ENCODE measurements at regions not wholly inside any gene's neighbourhood (a gene's known extent, or its start where the extent isn't known, plus 50 kb on each side); places are given as distances from the start of the nearest gene placed in this dataset.

DNA sequence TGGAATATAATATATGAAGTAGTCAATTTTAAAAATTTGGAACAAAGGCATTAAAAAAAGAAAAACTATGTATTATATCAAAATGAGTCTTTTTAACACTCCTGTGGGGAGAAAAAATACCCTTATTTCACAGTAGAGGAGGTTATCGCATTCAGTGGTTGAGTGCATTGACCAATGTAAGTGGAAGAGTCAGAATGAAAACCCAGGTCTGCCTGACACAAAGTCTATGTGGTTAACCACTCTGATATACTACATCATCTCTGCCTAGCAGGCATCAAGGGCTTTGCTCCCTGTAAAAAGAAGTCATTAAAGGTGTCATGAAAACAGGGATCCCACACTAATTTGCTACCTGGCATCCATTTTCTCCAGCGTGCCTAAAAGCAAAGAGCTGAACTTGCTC is 417.2 kb upstream of the C9orf72 start:
- no peak overlapping the region for H3K27ac ChIP-seq
- H3K4me1 ChIP-seq = no peaks in the 10 kb centered on the region
- no peak for DNase-seq
- 87% methylated on average over 2 of the region's 2 CpGs for WGBS, 2 donors
- no peaks in the 10 kb centered on the region for H3K9me3 ChIP-seq
- H3K36me3 ChIP-seq (ENCODE audit: low read depth, missing control alignments) = no peaks in the 10 kb centered on the region
- H3K27me3 ChIP-seq = no peaks in the 10 kb centered on the region
- intact Hi-C loops (cut with DNase I; ENCODE audit: low total_unique reads) = no loop called here
- H3K4me3 ChIP-seq = no peak overlapping the region
- TF ChIP-seq, protein P1, sequence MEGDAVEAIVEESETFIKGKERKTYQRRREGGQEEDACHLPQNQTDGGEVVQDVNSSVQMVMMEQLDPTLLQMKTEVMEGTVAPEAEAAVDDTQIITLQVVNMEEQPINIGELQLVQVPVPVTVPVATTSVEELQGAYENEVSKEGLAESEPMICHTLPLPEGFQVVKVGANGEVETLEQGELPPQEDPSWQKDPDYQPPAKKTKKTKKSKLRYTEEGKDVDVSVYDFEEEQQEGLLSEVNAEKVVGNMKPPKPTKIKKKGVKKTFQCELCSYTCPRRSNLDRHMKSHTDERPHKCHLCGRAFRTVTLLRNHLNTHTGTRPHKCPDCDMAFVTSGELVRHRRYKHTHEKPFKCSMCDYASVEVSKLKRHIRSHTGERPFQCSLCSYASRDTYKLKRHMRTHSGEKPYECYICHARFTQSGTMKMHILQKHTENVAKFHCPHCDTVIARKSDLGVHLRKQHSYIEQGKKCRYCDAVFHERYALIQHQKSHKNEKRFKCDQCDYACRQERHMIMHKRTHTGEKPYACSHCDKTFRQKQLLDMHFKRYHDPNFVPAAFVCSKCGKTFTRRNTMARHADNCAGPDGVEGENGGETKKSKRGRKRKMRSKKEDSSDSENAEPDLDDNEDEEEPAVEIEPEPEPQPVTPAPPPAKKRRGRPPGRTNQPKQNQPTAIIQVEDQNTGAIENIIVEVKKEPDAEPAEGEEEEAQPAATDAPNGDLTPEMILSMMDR (IDR thresholded peaks at IDR 0.05) = no peak
- no peak for TF ChIP-seq POLR2A (IDR thresholded peaks at IDR 0.05)

DNA sequence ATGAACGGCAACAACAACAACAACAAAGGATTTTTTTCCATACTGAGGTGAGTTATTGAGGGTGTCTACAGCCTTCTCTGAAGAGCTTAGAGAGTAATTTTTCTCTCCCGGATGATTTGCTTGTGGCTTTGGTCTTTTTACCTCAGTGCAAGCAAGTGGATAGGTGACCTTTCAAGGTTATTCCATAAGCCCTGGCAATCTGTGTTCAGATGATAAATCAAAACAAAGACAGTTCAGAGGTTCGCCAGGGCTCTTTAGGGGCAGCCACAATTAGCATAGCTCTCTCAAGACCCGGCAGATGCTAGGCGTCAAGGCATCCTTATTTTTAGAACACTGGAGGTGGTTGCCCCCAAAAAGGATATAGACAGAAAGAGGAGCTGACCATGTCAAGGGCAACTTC is 417.9 kb upstream of the C9orf72 start:
- no peaks in the 10 kb centered on the region for H3K27me3 ChIP-seq
- H3K27ac ChIP-seq = no peak overlapping the region
- TF ChIP-seq, protein P1 (IDR thresholded peaks at IDR 0.05) = no peak
- no peak for TF ChIP-seq POLR2A (IDR thresholded peaks at IDR 0.05)
- no peaks in the 10 kb centered on the region for H3K4me1 ChIP-seq
- intact Hi-C loops (cut with DNase I; ENCODE audit: low total_unique reads) = no loop called here
- H3K9me3 ChIP-seq = no peaks in the 10 kb centered on the region
- DNase-seq = no peak
- H3K36me3 ChIP-seq (ENCODE audit: low read depth, missing control alignments) = no peaks in the 10 kb centered on the region
- no peak overlapping the region for H3K4me3 ChIP-seq
- 64 to 68% methylated on average over 5 of the region's 5 CpGs for WGBS, 2 donors

DNA sequence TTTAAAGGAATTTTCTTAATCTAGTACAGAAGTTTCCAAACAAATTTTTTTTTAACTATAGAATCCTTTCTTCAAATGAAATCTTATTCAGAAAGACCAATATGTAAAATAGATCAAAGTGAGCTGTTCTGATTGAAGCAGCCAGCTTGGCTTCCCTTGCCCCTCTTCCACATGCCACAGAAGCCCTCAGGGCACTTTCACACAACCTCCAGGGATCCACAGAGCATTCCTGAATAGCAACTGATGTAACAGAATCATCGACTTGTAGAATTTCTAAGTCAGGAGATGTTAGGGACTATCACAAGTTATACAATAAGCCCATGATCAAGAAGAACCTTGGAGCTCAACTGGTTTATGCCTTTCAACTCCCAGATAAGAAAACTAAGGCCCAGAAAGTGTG is 427.8 kb upstream of the C9orf72 start:
- Histone ChIP-seq H3K27me3 (no peaks in the 10 kb centered on the region), H3K4me3 (no peak overlapping the region), H3K9me3 (no peaks in the 10 kb centered on the region), H3K4me1 (no peaks in the 10 kb centered on the region), H3K36me3 (ENCODE audit: low read depth, missing control alignments) (no peaks in the 10 kb centered on the region), H3K27ac (no peak overlapping the region)
- intact Hi-C loops (cut with DNase I; ENCODE audit: low total_unique reads) = no loop called here
- no peak for DNase-seq
- TF ChIP-seq POLR2A (IDR thresholded peaks at IDR 0.05) = no peak
- TF ChIP-seq, protein P1 (IDR thresholded peaks at IDR 0.05) = no peak
- WGBS, 2 donors = 47 to 60% methylated on average over 1 of the region's 1 CpG

DNA sequence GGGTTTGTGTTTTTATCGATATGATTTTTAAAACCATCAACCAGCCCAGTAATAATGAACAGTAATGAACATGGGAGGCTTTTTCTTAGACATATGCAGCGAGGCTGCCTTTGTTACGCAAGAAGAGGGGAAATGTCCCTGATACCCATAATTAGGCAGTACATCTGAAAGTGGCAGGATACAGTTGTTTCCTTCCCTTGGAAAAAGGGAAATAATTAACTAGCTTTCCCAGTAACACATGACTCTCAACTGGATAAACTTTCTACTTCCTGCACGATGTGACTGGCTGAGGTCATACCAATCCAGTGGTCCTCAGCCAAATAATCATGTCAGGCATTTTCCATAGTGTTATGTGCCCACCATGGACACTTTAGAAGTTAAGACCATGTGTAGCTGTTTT is 431.6 kb upstream of the C9orf72 start:
- 62 to 71% methylated on average over 4 of the region's 4 CpGs for WGBS, 2 donors
- no peak for DNase-seq
- intact Hi-C loops (cut with DNase I; ENCODE audit: low total_unique reads) = no loop called here
- H3K9me3 ChIP-seq = no peaks in the 10 kb centered on the region
- H3K27me3 ChIP-seq = no peaks in the 10 kb centered on the region
- H3K4me3 ChIP-seq = no peak overlapping the region
- no peaks in the 10 kb centered on the region for H3K4me1 ChIP-seq
- H3K36me3 ChIP-seq (ENCODE audit: low read depth, missing control alignments) = no peaks in the 10 kb centered on the region
- no peak overlapping the region for H3K27ac ChIP-seq
- TF ChIP-seq, protein P1 (IDR thresholded peaks at IDR 0.05) = no peak
- TF ChIP-seq POLR2A (IDR thresholded peaks at IDR 0.05) = no peak

DNA sequence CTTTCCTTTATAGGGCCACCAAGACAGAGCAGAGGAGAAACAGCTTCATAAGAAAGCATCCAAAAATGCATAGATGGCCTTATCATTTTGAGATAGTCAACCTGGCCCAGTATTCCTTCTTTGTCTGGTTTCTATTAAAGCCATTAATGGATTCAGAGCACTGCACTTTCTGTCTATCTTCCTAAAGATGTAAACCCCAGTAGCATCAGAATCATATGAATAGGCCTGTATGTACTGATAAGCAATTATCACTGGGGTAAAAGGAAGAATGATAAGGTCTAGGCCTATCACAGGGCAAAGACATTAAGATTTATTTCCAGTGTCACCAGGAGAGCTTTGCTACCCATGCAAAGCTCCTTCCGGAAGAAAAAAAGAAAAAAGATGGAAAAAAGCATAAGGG is 432.5 kb upstream of the C9orf72 start:
- no peak overlapping the region for H3K4me3 ChIP-seq
- no peaks in the 10 kb centered on the region for H3K9me3 ChIP-seq
- 55 to 89% methylated on average over 1 of the region's 1 CpG for WGBS, 2 donors
- no peak overlapping the region for H3K27ac ChIP-seq
- no peaks in the 10 kb centered on the region for H3K36me3 ChIP-seq (ENCODE audit: low read depth, missing control alignments)
- DNase-seq = no peak
- H3K4me1 ChIP-seq = no peaks in the 10 kb centered on the region
- intact Hi-C loops (cut with DNase I; ENCODE audit: low total_unique reads) = no loop called here
- TF ChIP-seq POLR2A (IDR thresholded peaks at IDR 0.05) = no peak
- TF ChIP-seq, protein P1 (IDR thresholded peaks at IDR 0.05) = no peak
- H3K27me3 ChIP-seq = no peaks in the 10 kb centered on the region

Data from testis (tissue), 2 donors.